SK-N-SH (cell line): ENCODE measurements at regions not wholly inside any gene's neighbourhood (a gene's known extent, or its start where the extent isn't known, plus 50 kb on each side); places are given as distances from the start of the nearest gene placed in this dataset.

Source experiments
- CTCF ChIA-PET: fragments of 300-600, 350-600 bp; formaldehyde crosslinking; extraction: SDS; loops from one replicate; lab custom pipeline; 2021; lab: Yijun Ruan, JAX
- POLR2A ChIA-PET: fragments of 350-600 bp; sonication (Branson Sonifier 250); formaldehyde crosslinking; extraction: SDS; loops from one replicate; lab custom pipeline; 2020; ENCODE audit warnings: antibody characterized with exemption, inconsistent platforms; lab: Yijun Ruan, JAX
- DNase-seq: peaks from one replicate; pipeline ENCODE4 v3.0.0; 2012
- H2AFZ ChIP-seq: fragments of 200-600 bp; sonication (generic); 2 replicates; pipeline ENCODE4 v1.8.1; 2016; ENCODE audit warnings: antibody characterized with exemption, mild to moderate bottlenecking, low read depth
- H3F3A ChIP-seq: fragments of 200-600 bp; sonication (generic); replicated peaks from 2 replicates; pipeline ENCODE3; 2016; ENCODE audit warnings: antibody characterized with exemption, mild to moderate bottlenecking; ENCODE audit not compliant: insufficient read depth
- H3K27ac ChIP-seq, 2 experiments: fragments of 200-500 bp in 1 of 2; fragments of 200-600 bp in 1 of 2; sonication (Bioruptor generic) in 1 of 2; sonication (generic), shearing (Covaris generic) in 1 of 2; 2 replicates each; pipeline versions ENCODE4 v1.5.1 to v1.6.1; 2014 to 2016; ENCODE audit warnings: low read depth in 2 of 2, inconsistent platforms in 1 of 2, low read length in 1 of 2, mild to moderate bottlenecking in 1 of 2, mixed read lengths in 1 of 2
- H3K27me3 ChIP-seq: fragments of 200-600 bp; sonication (generic), shearing (Covaris generic); 2 replicates; pipeline ENCODE4 v1.6.1; 2016; ENCODE audit warnings: mixed run types; ENCODE audit not compliant: insufficient read depth
- H3K36me3 ChIP-seq, 2 experiments: fragments of 200-500 bp in 1 of 2; fragments of 200-600 bp in 1 of 2; sonication (Bioruptor generic) in 1 of 2; sonication (generic) in 1 of 2; replicated peaks in 1 of 2; 2 replicates each; pipeline versions ENCODE3 to v1.5.1; 2014 to 2016; ENCODE audit warnings: low read length in 1 of 2, mild to moderate bottlenecking in 1 of 2; ENCODE audit not compliant: insufficient read depth in 2 of 2, control insufficient read depth in 1 of 2
- H3K4me1 ChIP-seq, 2 experiments: fragments of 200-500 bp in 1 of 2; fragments of 200-600 bp in 1 of 2; sonication (Bioruptor generic) in 1 of 2; sonication (generic), shearing (Covaris generic) in 1 of 2; 2 replicates each; pipeline versions ENCODE4 v1.5.1 to v1.6.1; 2014 to 2016; ENCODE audit warnings: low read depth in 1 of 2, low read length in 1 of 2, mixed run types in 1 of 2; ENCODE audit not compliant: insufficient read depth in 2 of 2, control insufficient read depth in 1 of 2
- H3K4me2 ChIP-seq: fragments of 200-600 bp; sonication (generic), shearing (Covaris generic); 2 replicates; pipeline ENCODE4 v1.6.1; 2017; ENCODE audit warnings: mixed run types
- H3K4me3 ChIP-seq, 2 experiments: fragments of 200-500 bp in 1 of 2; fragments of 200-600 bp in 1 of 2; sonication (Bioruptor generic) in 1 of 2; sonication (generic), shearing (Covaris generic) in 1 of 2; 2 replicates each; pipeline versions ENCODE4 v1.5.1 to v1.8.1; 2014 to 2016; ENCODE audit warnings: low read depth in 2 of 2, inconsistent platforms in 1 of 2, low read length in 1 of 2, mild to moderate bottlenecking in 1 of 2, mixed read lengths in 1 of 2, moderate library complexity in 1 of 2
- H3K79me2 ChIP-seq: fragments of 200-600 bp; sonication (generic); 2 replicates; pipeline ENCODE4 v1.8.1; 2017; ENCODE audit warnings: mild to moderate bottlenecking; ENCODE audit not compliant: insufficient read depth
- H3K9ac ChIP-seq: fragments of 200-600 bp; sonication (generic); 2 replicates; pipeline ENCODE4 v1.6.1; 2017; ENCODE audit warnings: mixed run types
- H3K9me2 ChIP-seq: fragments of 200-600 bp; sonication (generic); 2 replicates; pipeline ENCODE4 v1.6.1; 2017; ENCODE audit warnings: mixed run types
- H3K9me3 ChIP-seq: fragments of 200-600 bp; sonication (generic); 2 replicates; pipeline ENCODE4 v1.6.1; 2017; ENCODE audit warnings: mixed run types, mild to moderate bottlenecking, moderate library complexity
- H4K20me1 ChIP-seq: fragments of 200-600 bp; sonication (generic); 2 replicates; pipeline ENCODE4 v1.6.1; 2017; ENCODE audit warnings: mild to moderate bottlenecking, mixed run types; ENCODE audit not compliant: insufficient read depth
- CTCF ChIP-seq: fragments of 200-600 bp; sonication (generic); IDR thresholded peaks from 2 replicates; pipeline ENCODE4 v1.6.1; 2017; ENCODE audit warnings: antibody characterized with exemption, mild to moderate bottlenecking, moderate library complexity
- EZH2phosphoT487 ChIP-seq: fragments of 200-600 bp; sonication (generic); IDR thresholded peaks from 2 replicates; pipeline ENCODE4 v1.6.1; 2017; ENCODE audit warnings: low read depth, mixed run types, mild to moderate bottlenecking, antibody characterized with exemption, moderate library complexity, borderline replicate concordance
- FOXM1 ChIP-seq: IDR thresholded peaks from 2 replicates; pipeline ENCODE4 v1.4.0; 2012; ENCODE audit warnings: low read depth, mild to moderate bottlenecking
- GABPA ChIP-seq: IDR thresholded peaks from 2 replicates; pipeline ENCODE4 v1.4.0; 2012; ENCODE audit warnings: low read depth, mild to moderate bottlenecking
- JUND ChIP-seq: IDR thresholded peaks from 2 replicates; pipeline ENCODE4 v1.4.0; 2012
- MEF2A ChIP-seq: IDR thresholded peaks from 2 replicates; pipeline ENCODE4 v1.4.0; 2012; ENCODE audit warnings: low read depth, borderline replicate concordance
- PBX3 ChIP-seq: IDR thresholded peaks from 2 replicates; pipeline ENCODE4; 2012
- RCOR1 ChIP-seq: fragments of 150-350 bp; IDR thresholded peaks from 2 replicates; pipeline ENCODE4 v1.6.1; 2017; ENCODE audit warnings: antibody characterized with exemption, low read length
- RXRA ChIP-seq: IDR thresholded peaks from 2 replicates; pipeline ENCODE4 v1.4.0; 2012; ENCODE audit warnings: low read depth, mild to moderate bottlenecking, borderline replicate concordance
- USF1 ChIP-seq: IDR thresholded peaks from 2 replicates; pipeline ENCODE4 v1.4.0; 2012; ENCODE audit warnings: low read depth, borderline replicate concordance
- ZBTB33 ChIP-seq: IDR thresholded peaks from 2 replicates; pipeline ENCODE4 v1.4.0; 2012; ENCODE audit warnings: low read depth, borderline replicate concordance
- WGBS: methylation state at CpG from one replicate; pipeline ENCODE4 v1.1.6; 2017; ENCODE audit warnings: low lambda C conversion rate; 5-methylcytosine and 5-hydroxymethylcytosine counted together

GRCh38 chr3:28669870-28670269 lies 321.2 kb upstream of the AZI2 start:
- H3K36me3 ChIP-seq, result no peaks in the 10 kb centered on the region
- no peak for TF ChIP-seq GABPA
- TF ChIP-seq RCOR1, result no peak
- no peak for TF ChIP-seq CTCF
- no peak for TF ChIP-seq JUND
- TF ChIP-seq MEF2A, result no peak
- no peaks in the 10 kb centered on the region for H3F3A ChIP-seq
- no peaks in the 10 kb centered on the region for H3K27me3 ChIP-seq
- H3K9ac ChIP-seq, result no peak overlapping the region
- no peak overlapping the region for H2AFZ ChIP-seq
- no peak overlapping the region for H3K4me2 ChIP-seq
- no peak for DNase-seq
- ChIA-PET POLR2A (no interaction called here), CTCF (interaction anchor here (0.9 to 1.3 kb wide), 3 partner anchors 34 to 94 kb away, joined by 3 read pairs; no protein-coding TSS in a partner anchor)
- H3K27ac ChIP-seq, result no peak overlapping the region; a peak in 1 of 4 replicates
- 44% methylated on average over 2 of the region's 2 CpGs for WGBS
- no peaks in the 10 kb centered on the region for H3K79me2 ChIP-seq
- H3K4me1 ChIP-seq, result peaks cover 0 to 14% of the 10 kb centered on the region in 2 experiments; a peak in 2 of 4 replicates
- H4K20me1 ChIP-seq, result no peaks in the 10 kb centered on the region
- no peaks in the 10 kb centered on the region for H3K9me2 ChIP-seq
- H3K9me3 ChIP-seq, result no peaks in the 10 kb centered on the region
- H3K4me3 ChIP-seq, result no peak overlapping the region

GRCh38 chr3:28672406-28672805 lies 323.8 kb upstream of the AZI2 start:
- TF ChIP-seq EZH2phosphoT487, result no peak
- no peak for TF ChIP-seq USF1
- no peak for TF ChIP-seq CTCF
- no peak for TF ChIP-seq RXRA
- no peak for TF ChIP-seq FOXM1
- no peak for TF ChIP-seq RCOR1
- TF ChIP-seq PBX3, result no peak
- no peak for TF ChIP-seq ZBTB33
- Histone ChIP-seq H3K79me2 (no peaks in the 10 kb centered on the region), H3K36me3 (no peaks in the 10 kb centered on the region), H2AFZ (no peak overlapping the region), H3K4me1 (peaks cover 0 to 14% of the 10 kb centered on the region in 2 experiments; a peak in 2 of 4 replicates), H3K4me2 (no peak overlapping the region), H3K27ac (no peak overlapping the region), H3K4me3 (no peak overlapping the region), H3K9ac (no peak overlapping the region), H3K27me3 (no peaks in the 10 kb centered on the region), H3K9me2 (no peaks in the 10 kb centered on the region), H4K20me1 (no peaks in the 10 kb centered on the region), H3K9me3 (no peaks in the 10 kb centered on the region), H3F3A (no peaks in the 10 kb centered on the region)
- 9% methylated on average over 2 of the region's 2 CpGs for WGBS
- DNase-seq, result no peak
- ChIA-PET POLR2A (no interaction called here), CTCF (interaction anchor here (1.3 to 1.5 kb wide), 2 partner anchors 31 to 196 kb away, joined by 3 to 4 read pairs; no protein-coding TSS in a partner anchor)
